Smooth muscle cell (in vitro differentiated cells): ENCODE measurements at regions not wholly inside any gene's neighbourhood (a gene's known extent, or its start where the extent isn't known, plus 50 kb on each side); places are given as distances from the start of the nearest gene placed in this dataset.

Experiments
- DNase-seq: peaks from one replicate; lab custom pipeline; 2025; ENCODE audit not compliant: unreplicated experiment; lab: John Stamatoyannopoulos, UW
- H2AFZ ChIP-seq: fragments of 200-600 bp; sonication (generic); 2 replicates; pipeline ENCODE4 v1.6.0; 2016; ENCODE audit warnings: antibody characterized with exemption, low read depth, mild to moderate bottlenecking
- H3F3A ChIP-seq: fragments of 200-600 bp; sonication (generic); 2 replicates; pipeline ENCODE4 v1.6.0; 2017; ENCODE audit warnings: antibody characterized with exemption, low read depth
- H3K27ac ChIP-seq: fragments of 200-600 bp; sonication (generic); 2 replicates; pipeline ENCODE4 v1.5.1; 2016; ENCODE audit warnings: low read depth, mild to moderate bottlenecking
- H3K27me3 ChIP-seq: fragments of 200-600 bp; sonication (generic); 2 replicates; pipeline ENCODE4 v1.6.1; 2016; ENCODE audit warnings: low read depth, mild to moderate bottlenecking
- H3K36me3 ChIP-seq: fragments of 200-600 bp; sonication (generic); 2 replicates; pipeline ENCODE4 v1.5.1; 2016; ENCODE audit warnings: low read depth
- H3K4me1 ChIP-seq: fragments of 200-600 bp; sonication (generic); 2 replicates; pipeline ENCODE4 v1.5.1; 2016; ENCODE audit warnings: low read depth
- H3K4me2 ChIP-seq: fragments of 200-600 bp; sonication (generic); 2 replicates; pipeline ENCODE4 v1.6.0; 2016; ENCODE audit warnings: mild to moderate bottlenecking
- H3K4me3 ChIP-seq: fragments of 200-600 bp; sonication (generic); 2 replicates; pipeline ENCODE4 v1.5.1; 2016; ENCODE audit warnings: mild to moderate bottlenecking
- H3K79me2 ChIP-seq: fragments of 200-600 bp; sonication (generic); 2 replicates; pipeline ENCODE4 v1.6.0; 2016; ENCODE audit warnings: low read depth, mild to moderate bottlenecking
- H3K9ac ChIP-seq: fragments of 200-600 bp; sonication (generic); 2 replicates; pipeline ENCODE4 v1.6.0; 2016; ENCODE audit warnings: low read depth
- H3K9me3 ChIP-seq: fragments of 200-600 bp; sonication (generic); replicated peaks from 2 replicates; pipeline ENCODE4 v1.5.1; 2016; ENCODE audit warnings: low read depth
- H4K20me1 ChIP-seq: fragments of 200-600 bp; sonication (generic); 2 replicates; pipeline ENCODE4 v1.6.0; 2016; ENCODE audit warnings: low read depth
- CTCF ChIP-seq: fragments of 200-600 bp; sonication (generic); IDR thresholded peaks from 2 replicates; pipeline ENCODE4 v1.5.1; 2017; ENCODE audit warnings: borderline replicate concordance, mild to moderate bottlenecking, antibody characterized with exemption; ENCODE audit not compliant: insufficient read depth, poor library complexity, severe bottlenecking
- WGBS: methylation state at CpG from one replicate; pipeline ENCODE4 v1.1.7; 2016; ENCODE audit warnings: low lambda C conversion rate; 5-methylcytosine and 5-hydroxymethylcytosine counted together

- TF ChIP-seq CTCF, result no peak
- H3K27ac ChIP-seq, result no peak overlapping the region
- no peaks in the 10 kb centered on the region for H3K9me3 ChIP-seq
- H3K9ac ChIP-seq, result no peak overlapping the region
- WGBS, result 90% methylated on average over 18 of the region's 18 CpGs
- H3K4me1 ChIP-seq, result no peaks in the 10 kb centered on the region
- no peaks in the 10 kb centered on the region for H3K36me3 ChIP-seq
- no peaks in the 10 kb centered on the region for H4K20me1 ChIP-seq
- no peaks in the 10 kb centered on the region for H3K27me3 ChIP-seq
- no peaks in the 10 kb centered on the region for H3K79me2 ChIP-seq
- DNase-seq, result no peak
- no peak overlapping the region for H3K4me3 ChIP-seq
- no peak overlapping the region for H3K4me2 ChIP-seq
- H3F3A ChIP-seq, result no peaks in the 10 kb centered on the region
- H2AFZ ChIP-seq, result no peak overlapping the region
Observed at GRCh38 chr4:114481856-114482255, 116.8 kb upstream of the UGT8 start.

- TF ChIP-seq CTCF, result no peak
- WGBS, result 95% methylated on average over 3 of the region's 3 CpGs
- no peaks in the 10 kb centered on the region for H3K36me3 ChIP-seq
Observed at GRCh38 chr4:114487101-114487500, 111.5 kb upstream of the UGT8 start.

GRCh38 chr4:114488301-114488982, 110.2 kb upstream of the UGT8 start:
- Histone ChIP-seq H2AFZ (no peak overlapping the region), H3K4me1 (no peaks in the 10 kb centered on the region), H3K27me3 (no peaks in the 10 kb centered on the region), H3K9me3 (no peaks in the 10 kb centered on the region), H3K36me3 (no peaks in the 10 kb centered on the region), H3K9ac (no peak overlapping the region), H3F3A (no peaks in the 10 kb centered on the region), H3K79me2 (no peaks in the 10 kb centered on the region), H4K20me1 (no peaks in the 10 kb centered on the region), H3K4me2 (no peak overlapping the region), H3K4me3 (no peak overlapping the region), H3K27ac (no peak overlapping the region)
- no peak for DNase-seq
- TF ChIP-seq CTCF, result no peak
- WGBS, result 90% methylated on average over 3 of the region's 3 CpGs

More at GRCh38 chr4:114487101-114487500, 111.5 kb upstream of the UGT8 start:
- no peak overlapping the region for H2AFZ ChIP-seq
- H3K27ac ChIP-seq, result no peak overlapping the region
- H3K4me2 ChIP-seq, result no peak overlapping the region
- H3K79me2 ChIP-seq, result no peaks in the 10 kb centered on the region
- H3K4me1 ChIP-seq, result no peaks in the 10 kb centered on the region
- no peaks in the 10 kb centered on the region for H4K20me1 ChIP-seq
- no peak for DNase-seq
- no peak overlapping the region for H3K9ac ChIP-seq
- H3K27me3 ChIP-seq, result no peaks in the 10 kb centered on the region
- no peaks in the 10 kb centered on the region for H3F3A ChIP-seq
- no peaks in the 10 kb centered on the region for H3K9me3 ChIP-seq
- H3K4me3 ChIP-seq, result no peak overlapping the region

GRCh38 chr4:114494246-114494803, 104.3 kb upstream of the UGT8 start:
- Histone ChIP-seq H2AFZ (no peak overlapping the region), H3F3A (no peaks in the 10 kb centered on the region), H3K9me3 (no peaks in the 10 kb centered on the region), H4K20me1 (no peaks in the 10 kb centered on the region), H3K36me3 (no peaks in the 10 kb centered on the region), H3K4me2 (no peak overlapping the region), H3K4me1 (no peaks in the 10 kb centered on the region), H3K4me3 (no peak overlapping the region), H3K9ac (no peak overlapping the region), H3K79me2 (no peaks in the 10 kb centered on the region), H3K27ac (no peak overlapping the region), H3K27me3 (no peaks in the 10 kb centered on the region)
- no peak for DNase-seq
- WGBS, result 73% methylated on average over 2 of the region's 2 CpGs
- no peak for TF ChIP-seq CTCF
